Inferior parietal cortex (tissue), 1 donor: ENCODE measurements at regions not wholly inside any gene's neighbourhood (a gene's known extent, or its start where the extent isn't known, plus 50 kb on each side); places are given as distances from the start of the nearest gene placed in this dataset.

ENCODE experiments used
- DNase-seq: peaks from one replicate; pipeline ENCODE4 v3.0.0-alpha.2; 2016; ENCODE audit errors: extremely low spot score

DNA sequence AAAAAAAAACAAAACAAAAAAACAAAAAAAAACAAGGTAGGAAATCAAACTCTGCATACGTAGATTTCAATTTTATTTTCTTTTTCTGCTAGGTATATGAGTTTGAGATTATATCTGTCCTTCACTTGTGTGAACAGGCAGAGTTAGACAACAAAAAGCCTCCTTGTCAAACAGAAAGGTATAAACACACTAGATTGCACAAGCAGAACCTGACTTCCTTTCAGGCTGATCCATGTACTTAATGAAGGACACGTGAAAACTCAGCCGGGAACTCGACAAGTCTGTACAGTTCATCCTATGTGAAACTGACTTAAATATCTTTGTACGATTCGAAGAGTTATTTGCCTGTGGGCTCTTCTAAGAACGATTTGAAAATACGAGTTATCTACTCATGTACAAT lies 254.1 kb downstream of the ARL4A start:
- no peak for DNase-seq

- no peak for DNase-seq
Measured at GRCh38 chr7:12942609-12943008, 255.2 kb downstream of the ARL4A start.

DNA sequence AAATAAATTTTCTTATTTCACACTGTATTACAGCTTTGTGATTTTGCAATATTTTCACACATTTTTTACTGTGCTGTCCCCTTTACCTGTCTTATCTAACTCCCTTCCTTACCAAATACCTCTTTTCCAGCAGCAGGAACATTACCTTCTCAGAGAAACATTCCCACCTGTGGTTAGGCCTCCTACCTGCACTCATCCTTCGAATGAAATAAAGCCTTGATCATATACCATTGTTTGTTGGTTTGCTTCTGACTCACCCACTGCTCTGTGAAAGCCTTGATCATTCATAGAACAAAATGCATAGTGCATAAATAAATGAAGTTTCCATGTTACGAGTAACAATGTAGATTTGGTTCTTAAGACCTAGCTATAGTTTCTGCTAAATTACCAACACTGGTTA lies 256.3 kb downstream of the ARL4A start:
- no peak for DNase-seq

DNA sequence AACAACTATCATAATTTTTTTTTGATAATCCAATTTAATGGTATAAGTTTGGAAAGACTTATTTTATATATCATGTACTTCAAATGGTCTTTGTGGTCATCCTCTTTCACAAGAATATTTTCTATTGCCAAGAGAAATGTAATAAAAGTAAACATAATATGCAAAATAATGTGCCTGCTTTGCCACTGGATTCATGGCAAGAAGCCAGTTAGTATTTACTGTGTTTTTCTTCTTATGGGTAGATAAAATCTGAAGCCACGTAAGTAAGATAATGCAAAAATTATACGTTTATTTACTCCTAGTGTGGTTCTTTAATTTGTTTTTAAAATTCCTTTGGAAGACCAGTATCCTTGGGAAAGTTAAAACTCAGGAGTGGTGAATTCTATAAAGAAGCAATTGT lies 258.5 kb downstream of the ARL4A start:
- DNase-seq = no peak

DNA sequence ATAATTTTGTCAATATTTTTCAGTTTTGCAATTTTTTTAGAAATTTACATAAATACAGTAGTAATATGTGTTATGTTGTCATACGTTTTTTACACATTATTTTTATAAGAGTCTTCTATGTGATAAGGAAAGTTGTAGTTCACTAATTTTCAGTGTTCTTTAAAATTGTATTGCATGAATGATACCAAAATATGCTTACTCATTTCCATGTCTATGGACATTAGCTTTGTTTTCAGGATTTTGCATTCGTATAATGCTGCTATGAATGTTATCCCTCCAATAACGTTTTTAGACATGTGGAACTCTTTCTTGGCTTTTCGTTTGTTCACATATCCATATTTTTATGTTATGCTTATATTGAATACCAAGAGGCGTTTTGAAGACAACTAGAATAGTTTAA lies 260.0 kb downstream of the ARL4A start:
- no peak for DNase-seq

DNA sequence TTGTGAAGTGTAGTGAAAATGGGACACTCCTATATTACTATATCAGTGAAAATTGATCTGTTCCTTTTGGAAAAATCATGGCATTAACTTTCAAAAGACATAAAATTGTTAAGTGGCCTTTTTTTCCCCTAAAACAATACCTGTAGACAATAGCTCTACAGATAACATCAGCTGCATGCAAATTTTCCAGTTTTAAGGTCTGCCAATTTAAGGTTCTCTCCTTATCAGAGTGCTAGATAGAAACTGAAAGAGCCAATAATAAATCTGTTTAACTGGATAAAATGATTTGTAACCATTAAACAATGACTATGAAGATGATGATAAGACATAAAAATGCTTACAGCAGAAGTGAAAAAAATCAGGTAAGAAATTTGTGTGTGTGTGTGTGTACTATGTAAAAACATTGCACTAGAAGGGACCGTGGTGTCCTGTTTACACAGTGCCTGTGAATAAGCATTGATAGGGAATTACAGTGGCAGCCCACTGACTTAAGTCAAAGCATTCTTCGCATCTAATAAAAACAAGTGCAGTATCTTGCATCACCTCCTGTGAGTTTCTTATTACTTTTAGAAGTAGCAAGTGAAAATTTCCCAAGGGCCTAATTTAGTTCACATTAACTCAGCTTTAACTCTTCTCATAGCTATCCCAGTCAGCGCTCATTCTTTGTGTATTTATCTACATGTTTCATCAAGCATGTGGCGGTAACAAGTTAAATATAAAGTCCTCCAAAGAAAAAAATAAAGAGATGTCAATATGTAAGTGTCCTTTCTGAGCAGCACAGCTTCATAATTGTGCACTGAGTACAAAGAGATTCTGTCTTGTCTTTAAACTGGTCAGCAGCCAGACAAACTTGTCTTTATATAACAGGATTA lies 261.9 kb downstream of the ARL4A start:
- no peak for DNase-seq

GRCh38 chr7:12951397-12951801 lies 264.0 kb downstream of the ARL4A start:
- DNase-seq = peak; percentile 39

GRCh38 chr7:12954380-12955033 lies 267.1 kb downstream of the ARL4A start:
- no peak for DNase-seq

GRCh38 chr7:12957487-12957886 lies 270.1 kb downstream of the ARL4A start:
- no peak for DNase-seq

- no peak for DNase-seq
Measured at GRCh38 chr7:12961910-12962480, 274.6 kb downstream of the ARL4A start.

DNA sequence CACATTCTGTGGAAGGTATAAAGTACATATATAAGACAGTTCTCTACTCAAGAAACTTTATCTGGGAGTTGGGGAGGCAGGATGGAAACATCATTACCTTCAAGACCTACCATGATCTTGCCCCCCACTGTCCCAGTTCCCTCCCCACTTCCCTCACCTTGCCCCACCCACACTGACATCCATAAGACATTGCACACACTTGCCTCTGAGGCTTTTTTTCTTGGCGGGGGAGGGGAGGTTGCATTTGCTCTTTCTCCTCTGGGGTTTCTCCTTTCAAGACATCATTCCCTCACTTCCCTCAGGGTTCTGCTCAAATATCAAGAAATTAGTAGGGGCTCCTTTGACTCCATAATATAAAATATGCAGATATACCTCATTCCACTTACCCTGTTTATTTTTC lies 276.0 kb downstream of the ARL4A start:
- no peak for DNase-seq

GRCh38 chr7:12964836-12965235 lies 277.4 kb downstream of the ARL4A start:
- no peak for DNase-seq

GRCh38 chr7:12965767-12966166 lies 278.3 kb downstream of the ARL4A start:
- DNase-seq = no peak

DNA sequence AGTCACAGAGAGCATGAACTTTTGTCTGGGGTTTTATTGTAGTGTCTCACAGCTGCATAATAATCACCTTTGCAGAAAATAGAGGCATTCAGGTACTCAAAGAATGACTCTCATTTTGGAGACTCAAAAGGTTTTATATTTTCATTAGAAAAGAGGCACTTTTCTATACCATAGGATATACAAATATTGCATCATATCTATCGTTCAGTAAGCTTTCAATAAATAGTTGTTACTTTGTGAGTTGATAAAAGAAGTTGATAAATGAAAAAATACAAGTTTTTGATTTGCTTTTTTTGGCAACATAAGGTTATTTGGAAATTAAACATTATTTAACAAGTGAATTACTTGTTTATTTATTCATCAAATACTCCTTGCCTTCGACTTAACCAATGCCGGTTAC lies 279.9 kb downstream of the ARL4A start:
- DNase-seq = no peak

DNA sequence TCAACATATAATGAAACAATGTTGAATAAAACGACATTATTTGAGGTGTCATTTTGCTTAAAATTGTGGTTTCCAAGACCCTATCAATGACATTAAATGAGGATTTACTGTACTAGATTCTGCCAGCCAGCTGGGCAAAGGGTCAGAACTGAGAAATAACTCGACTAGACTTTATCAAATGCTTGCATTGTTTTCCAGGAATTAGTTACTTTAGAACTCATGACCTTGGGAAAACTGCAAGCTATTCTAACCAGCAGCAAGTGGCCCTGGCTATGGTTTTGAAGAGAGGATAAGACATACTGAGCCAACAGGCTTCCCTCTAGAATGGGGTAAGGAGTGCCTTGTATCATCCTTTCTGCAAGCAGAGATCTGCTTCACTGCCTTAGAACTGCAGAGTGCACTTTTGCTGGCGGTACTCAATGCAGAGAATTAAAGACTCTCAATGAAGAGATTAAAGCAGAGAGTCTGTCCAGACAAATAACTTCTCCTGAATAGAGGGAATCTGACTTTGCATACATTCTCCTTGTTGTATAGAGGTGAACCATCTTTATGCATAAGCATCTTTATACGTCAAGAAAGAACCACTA lies 281.5 kb downstream of the ARL4A start:
- DNase-seq = no peak

GRCh38 chr7:12970626-12971025 lies 283.2 kb downstream of the ARL4A start:
- no peak for DNase-seq

DNA sequence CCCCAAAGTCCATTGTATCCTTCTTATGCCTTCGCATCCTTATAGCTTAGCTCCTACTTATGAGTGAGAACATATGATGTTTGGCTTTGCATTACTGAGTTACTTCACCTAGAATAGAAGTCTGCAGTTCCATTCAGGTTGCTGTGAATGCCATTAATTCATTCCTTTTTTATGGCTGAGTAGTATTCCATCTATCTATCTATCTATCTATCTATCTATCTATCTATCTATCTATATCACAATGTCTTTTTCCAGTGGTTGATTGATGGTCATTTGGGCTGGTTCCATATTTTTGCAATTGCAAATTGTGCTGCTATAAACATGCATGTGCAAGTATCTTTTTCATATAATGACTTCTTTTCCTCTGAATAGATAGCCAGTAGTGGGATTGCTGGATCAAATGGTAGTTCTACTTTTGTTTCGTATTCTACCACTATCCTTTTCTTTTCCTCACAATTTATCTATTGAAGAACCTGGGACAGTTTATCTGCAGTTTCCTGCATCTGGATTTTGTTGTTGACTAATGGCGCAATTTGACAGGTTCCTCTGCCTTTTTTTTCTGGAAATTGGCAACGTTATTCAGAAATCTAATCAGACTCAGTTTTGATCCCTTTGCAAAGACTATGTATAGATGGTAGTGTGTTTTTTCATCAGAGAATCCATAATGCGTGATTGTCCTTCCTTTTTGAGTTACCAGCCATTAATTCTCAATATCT lies 287.2 kb downstream of the ARL4A start:
- no peak for DNase-seq

GRCh38 chr7:12975412-12975811 lies 288.0 kb downstream of the ARL4A start:
- DNase-seq = no peak

- no peak for DNase-seq
Measured at GRCh38 chr7:12979181-12979580, 291.7 kb downstream of the ARL4A start.

- DNase-seq = no peak
Measured at GRCh38 chr7:12982178-12982577, 294.7 kb downstream of the ARL4A start.

DNA sequence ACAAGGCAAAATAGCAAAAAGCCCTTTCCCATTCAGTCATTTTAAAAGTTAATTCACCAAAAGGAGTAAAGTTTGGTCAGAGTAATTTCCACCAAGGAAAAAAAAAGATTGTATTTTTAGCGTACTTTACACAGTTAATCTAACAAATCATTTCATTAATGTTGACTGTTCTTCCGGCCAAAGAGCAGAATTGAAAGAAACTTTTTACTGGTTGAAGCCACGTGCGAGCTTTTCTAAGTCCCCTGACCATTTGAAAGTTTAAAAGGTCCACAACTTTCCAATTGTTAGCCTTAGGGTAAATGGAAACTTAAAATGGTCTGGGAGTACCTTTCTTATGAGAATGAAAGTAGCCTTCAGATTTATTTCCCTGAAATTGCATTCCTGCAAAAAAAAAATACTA lies 296.7 kb downstream of the ARL4A start:
- no peak for DNase-seq

GRCh38 chr7:12985228-12985627 lies 297.8 kb downstream of the ARL4A start:
- no peak for DNase-seq
